SK-N-MC (cell line): ENCODE measurements at regions not wholly inside any gene's neighbourhood (a gene's known extent, or its start where the extent isn't known, plus 50 kb on each side); places are given as distances from the start of the nearest gene placed in this dataset.

Source experiments
- DNase-seq: peaks from one replicate; pipeline ENCODE4 v3.0.0-alpha.2; 2011; ENCODE audit warnings: low read depth, low spot score
- H3K27ac ChIP-seq: fragments of 200-600 bp; sonication (generic); 2 replicates; pipeline ENCODE4 v1.5.1; 2016; ENCODE audit warnings: mixed run types
- H3K36me3 ChIP-seq: fragments of 200-600 bp; sonication (generic); 2 replicates; pipeline ENCODE4 v1.6.1; 2017; ENCODE audit warnings: antibody characterized with exemption, low read length, mixed read lengths; ENCODE audit not compliant: insufficient read depth
- H3K4me3 ChIP-seq: fragments of 200-600 bp; sonication (generic); 2 replicates; pipeline ENCODE4 v1.5.1; 2016
- H3K9ac ChIP-seq: fragments of 200-600 bp; sonication (generic); 2 replicates; pipeline ENCODE4 v1.8.0; 2017; ENCODE audit warnings: mixed run types, mixed read lengths; ENCODE audit not compliant: insufficient read length
- H3K9me3 ChIP-seq: fragments of 200-600 bp; sonication (generic); 2 replicates; pipeline ENCODE4 v1.6.1; 2017; ENCODE audit warnings: low read depth, mild to moderate bottlenecking, antibody characterized with exemption, low read length, moderate library complexity, mixed read lengths
- EZH2 ChIP-seq: fragments of 200-600 bp; sonication (generic); IDR thresholded peaks from one replicate; pipeline ENCODE4 v1.6.1; 2017; ENCODE audit warnings: antibody characterized with exemption
- FOXP2 ChIP-seq: optimal IDR thresholded peaks from 2 replicates; pipeline ENCODE3; 2011; ENCODE audit warnings: mild to moderate bottlenecking, moderate library complexity; ENCODE audit not compliant: insufficient read depth; ENCODE audit errors: extremely low read length, control extremely low read depth
- POLR2AphosphoS5 ChIP-seq: IDR thresholded peaks from 2 replicates; pipeline ENCODE4 v1.6.1; 2012; ENCODE audit warnings: mild to moderate bottlenecking, low read depth, low read length, borderline replicate concordance

GRCh38 chr4:127131527-127131926, 501.2 kb upstream of the INTU start:
- Histone ChIP-seq H3K9me3 (no peaks in the 10 kb centered on the region), H3K4me3 (no peak overlapping the region), H3K27ac (no peak overlapping the region), H3K36me3 (no peaks in the 10 kb centered on the region), H3K9ac (no peak overlapping the region)
- TF ChIP-seq POLR2AphosphoS5 (no peak), EZH2 (no peak), FOXP2 (no peak)
- no peak for DNase-seq

- DNase-seq, result no peak
- no peak overlapping the region for H3K27ac ChIP-seq
- TF ChIP-seq EZH2, result no peak
- TF ChIP-seq FOXP2, result no peak
- no peak for TF ChIP-seq POLR2AphosphoS5
- H3K9ac ChIP-seq, result no peak overlapping the region
- H3K4me3 ChIP-seq, result no peak overlapping the region
- no peaks in the 10 kb centered on the region for H3K9me3 ChIP-seq
- H3K36me3 ChIP-seq, result no peaks in the 10 kb centered on the region
These were observed 498.3 kb upstream of the INTU start for GRCh38 chr4:127134490-127134889.

- Histone ChIP-seq H3K36me3 (no peaks in the 10 kb centered on the region), H3K9ac (no peak overlapping the region), H3K27ac (no peak overlapping the region), H3K9me3 (no peaks in the 10 kb centered on the region), H3K4me3 (no peak overlapping the region)
- DNase-seq, result no peak
- TF ChIP-seq FOXP2 (no peak), POLR2AphosphoS5 (no peak), EZH2 (no peak)
These were observed 494.2 kb upstream of the INTU start for GRCh38 chr4:127138586-127138985.

GRCh38 chr4:127139788-127140286, 492.9 kb upstream of the INTU start:
- DNase-seq, result no peak
- H3K27ac ChIP-seq, result no peak overlapping the region
- H3K9ac ChIP-seq, result no peak overlapping the region
- H3K4me3 ChIP-seq, result no peak overlapping the region
- no peaks in the 10 kb centered on the region for H3K9me3 ChIP-seq
- H3K36me3 ChIP-seq, result no peaks in the 10 kb centered on the region
- TF ChIP-seq POLR2AphosphoS5 (no peak), EZH2 (no peak)

- Histone ChIP-seq H3K36me3 (no peaks in the 10 kb centered on the region), H3K27ac (no peak overlapping the region), H3K4me3 (no peak overlapping the region), H3K9ac (no peak overlapping the region), H3K9me3 (no peaks in the 10 kb centered on the region)
- no peak for DNase-seq
- TF ChIP-seq POLR2AphosphoS5 (no peak), EZH2 (no peak), FOXP2 (no peak)
These were observed 492.5 kb upstream of the INTU start for GRCh38 chr4:127140306-127140705.

- no peak overlapping the region for H3K9ac ChIP-seq
- no peak for DNase-seq
- H3K4me3 ChIP-seq, result no peak overlapping the region
- H3K9me3 ChIP-seq, result no peaks in the 10 kb centered on the region
- H3K36me3 ChIP-seq, result no peaks in the 10 kb centered on the region
- TF ChIP-seq POLR2AphosphoS5 (no peak), EZH2 (no peak), FOXP2 (no peak)
- no peak overlapping the region for H3K27ac ChIP-seq
These were observed 490.9 kb upstream of the INTU start for GRCh38 chr4:127141856-127142255.

- TF ChIP-seq POLR2AphosphoS5, result no peak
- no peak for DNase-seq
- H3K9me3 ChIP-seq, result no peaks in the 10 kb centered on the region
- no peaks in the 10 kb centered on the region for H3K36me3 ChIP-seq
- no peak overlapping the region for H3K4me3 ChIP-seq
- peak overlapping the region; percentile 64; the same call in 1 of the 2 replicates for H3K27ac ChIP-seq
- H3K9ac ChIP-seq, result no peak overlapping the region
These were observed 489.1 kb upstream of the INTU start for GRCh38 chr4:127143460-127144195.

GRCh38 chr4:127145006-127145540, 487.7 kb upstream of the INTU start:
- no peak overlapping the region for H3K27ac ChIP-seq
- H3K4me3 ChIP-seq, result no peak overlapping the region
- no peak for TF ChIP-seq FOXP2
- no peak for TF ChIP-seq POLR2AphosphoS5
- TF ChIP-seq EZH2, result no peak
- no peaks in the 10 kb centered on the region for H3K36me3 ChIP-seq
- H3K9ac ChIP-seq, result no peak overlapping the region
- no peaks in the 10 kb centered on the region for H3K9me3 ChIP-seq
- DNase-seq, result no peak

- no peak overlapping the region for H3K9ac ChIP-seq
- H3K9me3 ChIP-seq, result peaks cover 6% of the 10 kb centered on the region; the same call in 1 of the 2 replicates
- DNase-seq, result no peak
- H3K27ac ChIP-seq, result no peak overlapping the region
- no peak for TF ChIP-seq EZH2
- no peak for TF ChIP-seq POLR2AphosphoS5
- no peaks in the 10 kb centered on the region for H3K36me3 ChIP-seq
- no peak overlapping the region for H3K4me3 ChIP-seq
These were observed 484.6 kb upstream of the INTU start for GRCh38 chr4:127148165-127148564.
